ENCODE measurements at regions not wholly inside any gene's neighbourhood (a gene's known extent, or its start where the extent isn't known, plus 50 kb on each side); places are given as distances from the start of the nearest gene placed in this dataset.

DNA sequence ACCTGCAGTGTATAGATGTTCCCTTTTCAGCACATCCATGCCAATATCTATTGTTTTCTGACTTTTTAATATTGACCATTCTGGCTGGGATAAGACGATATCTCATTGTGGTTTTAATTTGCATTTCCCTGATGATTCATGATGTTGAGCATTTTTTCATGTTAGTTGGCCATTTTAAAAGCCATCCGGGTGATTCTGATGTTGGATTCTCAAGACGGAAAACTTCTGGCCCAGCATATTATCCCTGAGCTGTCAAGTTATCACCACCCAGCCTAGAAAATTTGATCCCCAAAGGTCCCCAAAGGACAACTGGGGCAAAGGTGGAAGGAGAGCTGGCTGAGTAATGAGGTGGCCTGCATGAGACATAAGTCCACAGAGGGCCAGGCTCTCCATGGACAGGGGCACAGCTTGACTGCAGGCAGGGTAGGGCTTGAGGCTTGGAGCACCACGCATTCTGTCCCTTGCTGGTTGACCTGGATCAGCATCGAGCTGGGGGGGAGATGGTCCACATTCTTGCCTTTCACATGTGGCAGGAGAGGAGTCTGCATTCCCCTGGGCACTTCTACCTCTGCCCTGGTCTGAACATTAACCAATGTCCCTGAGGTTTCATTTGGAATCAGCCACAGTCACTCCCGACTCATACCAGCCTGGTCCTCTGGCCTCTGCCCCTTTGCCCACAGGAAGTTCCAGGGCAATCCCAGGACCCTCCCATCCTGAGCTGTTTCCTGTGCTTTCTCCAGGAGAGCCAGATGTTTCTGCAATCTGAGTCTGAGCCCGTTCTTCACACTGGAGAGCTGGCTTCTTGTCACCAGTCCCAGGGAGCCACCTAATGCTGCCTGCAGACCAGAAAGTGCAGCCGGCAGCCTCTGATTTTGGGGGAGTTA, 69.2 kb downstream of the ISG20 start:
- TF ChIP-seq, protein P1, sequence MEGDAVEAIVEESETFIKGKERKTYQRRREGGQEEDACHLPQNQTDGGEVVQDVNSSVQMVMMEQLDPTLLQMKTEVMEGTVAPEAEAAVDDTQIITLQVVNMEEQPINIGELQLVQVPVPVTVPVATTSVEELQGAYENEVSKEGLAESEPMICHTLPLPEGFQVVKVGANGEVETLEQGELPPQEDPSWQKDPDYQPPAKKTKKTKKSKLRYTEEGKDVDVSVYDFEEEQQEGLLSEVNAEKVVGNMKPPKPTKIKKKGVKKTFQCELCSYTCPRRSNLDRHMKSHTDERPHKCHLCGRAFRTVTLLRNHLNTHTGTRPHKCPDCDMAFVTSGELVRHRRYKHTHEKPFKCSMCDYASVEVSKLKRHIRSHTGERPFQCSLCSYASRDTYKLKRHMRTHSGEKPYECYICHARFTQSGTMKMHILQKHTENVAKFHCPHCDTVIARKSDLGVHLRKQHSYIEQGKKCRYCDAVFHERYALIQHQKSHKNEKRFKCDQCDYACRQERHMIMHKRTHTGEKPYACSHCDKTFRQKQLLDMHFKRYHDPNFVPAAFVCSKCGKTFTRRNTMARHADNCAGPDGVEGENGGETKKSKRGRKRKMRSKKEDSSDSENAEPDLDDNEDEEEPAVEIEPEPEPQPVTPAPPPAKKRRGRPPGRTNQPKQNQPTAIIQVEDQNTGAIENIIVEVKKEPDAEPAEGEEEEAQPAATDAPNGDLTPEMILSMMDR (IDR thresholded peaks at IDR 0.05): no peak
- TF ChIP-seq POLR2AphosphoS5 (IDR thresholded peaks at IDR 0.05): no peak

All from breast epithelium (tissue), 3 donors.